ENCODE measurements at regions not wholly inside any gene's neighbourhood (a gene's known extent, or its start where the extent isn't known, plus 50 kb on each side); places are given as distances from the start of the nearest gene placed in this dataset.

DNA sequence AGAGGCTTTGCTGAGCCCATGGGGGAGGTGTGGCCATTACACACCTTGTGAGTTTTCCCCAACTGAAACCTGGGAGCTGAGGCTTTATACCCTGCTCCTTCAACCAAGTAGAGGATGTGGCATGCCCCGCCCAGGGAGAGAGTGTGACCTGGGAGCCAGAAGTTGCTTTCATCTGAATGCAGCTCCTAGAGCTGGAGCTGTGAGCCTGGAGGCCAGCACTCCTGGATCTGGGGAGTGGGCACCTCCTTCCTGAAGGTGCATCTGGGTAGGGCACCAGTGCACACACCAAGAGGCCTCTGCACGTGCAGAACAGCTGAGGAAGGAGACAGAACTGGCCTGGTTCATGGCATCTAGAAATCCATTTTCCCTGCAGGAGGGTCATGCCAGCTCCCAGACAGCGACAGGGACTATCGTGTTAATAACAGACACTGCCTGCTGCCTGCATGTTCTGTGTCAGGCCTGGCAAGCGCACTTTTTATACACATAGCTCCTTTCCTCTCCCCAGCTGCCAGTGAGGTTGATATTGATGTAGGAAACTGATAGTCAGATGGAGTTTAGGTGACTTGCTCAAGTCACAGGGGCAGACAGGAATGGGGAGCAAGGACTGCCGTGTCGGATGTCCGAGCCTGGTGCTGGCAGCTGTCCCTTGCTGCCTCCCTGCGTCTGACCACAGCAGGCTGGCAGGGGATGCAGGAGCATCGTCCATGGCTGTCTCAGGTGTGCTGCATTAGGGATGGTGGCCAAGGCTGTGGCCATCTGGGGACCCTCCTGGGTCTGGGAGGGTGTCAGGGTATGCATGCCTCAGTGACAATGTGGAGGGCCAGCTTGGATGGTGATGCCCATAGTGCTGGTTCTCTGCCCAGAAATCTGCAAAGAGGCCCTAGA, 189.9 kb upstream of the CXCL12 start:
- H3K27ac Mint-ChIP-seq (ENCODE audit: unreplicated experiment), result no peak overlapping the region
- no peaks in the 10 kb centered on the region for H3K4me1 Mint-ChIP-seq (ENCODE audit: unreplicated experiment)
- H3K9me3 Mint-ChIP-seq (ENCODE audit: unreplicated experiment), result no peaks in the 10 kb centered on the region
- no peaks in the 10 kb centered on the region for H3K36me3 Mint-ChIP-seq (ENCODE audit: low read depth, unreplicated experiment)
- no peak overlapping the region for H3K4me3 Mint-ChIP-seq (ENCODE audit: unreplicated experiment)
- TF ChIP-seq, protein P1, sequence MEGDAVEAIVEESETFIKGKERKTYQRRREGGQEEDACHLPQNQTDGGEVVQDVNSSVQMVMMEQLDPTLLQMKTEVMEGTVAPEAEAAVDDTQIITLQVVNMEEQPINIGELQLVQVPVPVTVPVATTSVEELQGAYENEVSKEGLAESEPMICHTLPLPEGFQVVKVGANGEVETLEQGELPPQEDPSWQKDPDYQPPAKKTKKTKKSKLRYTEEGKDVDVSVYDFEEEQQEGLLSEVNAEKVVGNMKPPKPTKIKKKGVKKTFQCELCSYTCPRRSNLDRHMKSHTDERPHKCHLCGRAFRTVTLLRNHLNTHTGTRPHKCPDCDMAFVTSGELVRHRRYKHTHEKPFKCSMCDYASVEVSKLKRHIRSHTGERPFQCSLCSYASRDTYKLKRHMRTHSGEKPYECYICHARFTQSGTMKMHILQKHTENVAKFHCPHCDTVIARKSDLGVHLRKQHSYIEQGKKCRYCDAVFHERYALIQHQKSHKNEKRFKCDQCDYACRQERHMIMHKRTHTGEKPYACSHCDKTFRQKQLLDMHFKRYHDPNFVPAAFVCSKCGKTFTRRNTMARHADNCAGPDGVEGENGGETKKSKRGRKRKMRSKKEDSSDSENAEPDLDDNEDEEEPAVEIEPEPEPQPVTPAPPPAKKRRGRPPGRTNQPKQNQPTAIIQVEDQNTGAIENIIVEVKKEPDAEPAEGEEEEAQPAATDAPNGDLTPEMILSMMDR (IDR thresholded peaks at IDR 0.05; ENCODE audit: unreplicated experiment), result no peak
- H3K27me3 Mint-ChIP-seq (ENCODE audit: unreplicated experiment), result peaks cover 3% of the 10 kb centered on the region
- no peak for DNase-seq (ENCODE audit: low spot score)

- peaks cover 1% of the 10 kb centered on the region for H3K27me3 Mint-ChIP-seq (ENCODE audit: unreplicated experiment)
- no peak overlapping the region for H3K27ac Mint-ChIP-seq (ENCODE audit: unreplicated experiment)
- H3K4me1 Mint-ChIP-seq (ENCODE audit: unreplicated experiment), result no peaks in the 10 kb centered on the region
- no peak overlapping the region for H3K4me3 Mint-ChIP-seq (ENCODE audit: unreplicated experiment)
- no peak for DNase-seq (ENCODE audit: low spot score)
- TF ChIP-seq, protein P1 (IDR thresholded peaks at IDR 0.05; ENCODE audit: unreplicated experiment), result no peak
- H3K9me3 Mint-ChIP-seq (ENCODE audit: unreplicated experiment), result no peaks in the 10 kb centered on the region
- no peaks in the 10 kb centered on the region for H3K36me3 Mint-ChIP-seq (ENCODE audit: low read depth, unreplicated experiment)
Measured at GRCh38 chr10:44575601-44576380, 190.9 kb upstream of the CXCL12 start.

- no peaks in the 10 kb centered on the region for H3K36me3 Mint-ChIP-seq (ENCODE audit: low read depth, unreplicated experiment)
- TF ChIP-seq, protein P1 (IDR thresholded peaks at IDR 0.05; ENCODE audit: unreplicated experiment), result no peak
- H3K27ac Mint-ChIP-seq (ENCODE audit: unreplicated experiment), result no peak overlapping the region
- DNase-seq (ENCODE audit: low spot score), result no peak
- H3K4me3 Mint-ChIP-seq (ENCODE audit: unreplicated experiment), result no peak overlapping the region
- H3K4me1 Mint-ChIP-seq (ENCODE audit: unreplicated experiment), result no peaks in the 10 kb centered on the region
- H3K27me3 Mint-ChIP-seq (ENCODE audit: unreplicated experiment), result peaks cover 1% of the 10 kb centered on the region
- H3K9me3 Mint-ChIP-seq (ENCODE audit: unreplicated experiment), result no peaks in the 10 kb centered on the region
Measured at GRCh38 chr10:44576702-44577191, 191.8 kb upstream of the CXCL12 start.

- Mint-ChIP-seq H3K4me3 (ENCODE audit: unreplicated experiment) (no peak overlapping the region), H3K4me1 (ENCODE audit: unreplicated experiment) (no peaks in the 10 kb centered on the region), H3K27me3 (ENCODE audit: unreplicated experiment) (peaks cover 1% of the 10 kb centered on the region), H3K27ac (ENCODE audit: unreplicated experiment) (no peak overlapping the region), H3K9me3 (ENCODE audit: unreplicated experiment) (no peaks in the 10 kb centered on the region), H3K36me3 (ENCODE audit: low read depth, unreplicated experiment) (no peaks in the 10 kb centered on the region)
- no peak for DNase-seq (ENCODE audit: low spot score)
- TF ChIP-seq, protein P1 (IDR thresholded peaks at IDR 0.05; ENCODE audit: unreplicated experiment), result no peak
Measured at GRCh38 chr10:44577533-44577932, 192.6 kb upstream of the CXCL12 start.
